ENCODE measurements at regions not wholly inside any gene's neighbourhood (a gene's known extent, or its start where the extent isn't known, plus 50 kb on each side); places are given as distances from the start of the nearest gene placed in this dataset.
A peak's percentile ranks its signal among the peaks of the same experiment; 100 is the strongest.

DNA sequence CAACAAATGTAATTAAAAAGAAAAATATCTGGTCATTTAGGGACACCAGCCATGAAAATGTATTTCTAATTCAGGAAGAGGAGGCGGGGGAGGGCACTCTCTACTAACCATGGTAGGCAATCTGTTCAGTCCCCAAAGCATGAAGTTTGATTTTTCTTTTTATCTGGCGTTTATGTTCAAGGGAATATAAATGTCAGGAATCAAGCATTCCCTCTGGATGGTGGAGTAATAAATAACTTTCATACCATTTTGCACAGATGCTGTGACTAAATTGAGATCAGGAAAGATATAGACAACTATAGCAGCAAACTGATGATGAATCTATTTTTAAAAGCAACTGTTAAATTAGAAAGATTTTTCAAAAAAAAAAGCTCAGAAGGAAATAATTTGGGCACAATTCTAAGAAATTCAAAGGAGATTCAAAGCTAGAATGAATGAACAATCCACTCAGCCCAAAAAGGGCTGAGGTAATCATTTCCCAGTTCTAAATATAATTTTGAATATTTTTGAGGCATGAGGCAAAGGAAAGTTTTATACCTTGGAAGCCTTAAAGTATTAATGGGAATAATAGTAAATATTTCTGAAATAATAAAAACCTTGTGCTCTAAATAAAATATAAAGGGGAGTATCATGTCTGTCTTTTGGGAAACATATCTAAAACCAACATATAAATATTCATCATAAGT is 146.4 kb upstream of the POU2AF2 start:
- POLR2A ChIA-PET = no interaction called here
- intact Hi-C loops (cut with micrococcal nuclease; ENCODE audit: unreplicated experiment) = no loop called here

DNA sequence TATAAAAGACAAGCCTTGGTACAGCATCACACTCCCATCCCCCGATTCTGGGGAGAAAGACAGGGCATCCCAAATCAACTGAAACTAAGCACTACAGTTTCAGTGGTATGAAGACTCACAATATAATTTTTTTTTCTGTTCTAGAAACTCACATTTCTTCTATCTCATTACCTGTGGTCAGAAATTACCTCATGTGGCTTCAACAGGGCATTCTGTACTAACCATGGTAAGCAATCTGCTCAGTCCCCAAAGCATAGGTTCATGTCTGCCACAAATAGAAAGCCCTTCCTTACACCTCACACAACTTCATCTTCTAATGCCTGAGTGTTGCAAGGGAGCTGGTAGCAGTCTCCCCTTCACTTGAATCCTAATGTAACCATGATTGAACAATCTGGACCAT is 147.4 kb upstream of the POU2AF2 start:
- POLR2A ChIA-PET = no interaction called here
- H3K27me3 ChIP-seq (replicated peaks in 1 of 2; ENCODE audit: control insufficient read depth in 2 of 2, insufficient read depth in 2 of 2, low read length in 1 of 2) = no peaks in the 10 kb centered on the region
- DNase-seq (ENCODE audit: low read depth, low spot score) (no peak), ATAC-seq (peak; percentile 70), FAIRE-seq (no peak)
- RAD21 ChIA-PET (ENCODE audit: unreplicated experiment) = no interaction called here
- no peaks in the 10 kb centered on the region for H3K9me3 ChIP-seq (replicated peaks; ENCODE audit: control insufficient read depth, insufficient read depth, low read length)
- H3K4me2 ChIP-seq (ENCODE audit: control insufficient read depth, insufficient read depth) = no peak overlapping the region
- no peak overlapping the region for H3K9ac ChIP-seq (ENCODE audit: control insufficient read depth, insufficient read depth, low read length)
- CTCF ChIA-PET = no interaction called here
- in situ Hi-C loops (cut with MboI) = no loop called here
- H3K36me3 ChIP-seq (ENCODE audit: control insufficient read depth in 2 of 2, insufficient read depth in 2 of 2, low read length in 1 of 2) = no peaks in the 10 kb centered on the region
- no peak overlapping the region for H2AFZ ChIP-seq (ENCODE audit: control insufficient read depth, low read depth, low read length)
- no peak overlapping the region for H3K4me3 ChIP-seq
- intact Hi-C loops (cut with micrococcal nuclease; ENCODE audit: unreplicated experiment) = no loop called here
- no peaks in the 10 kb centered on the region for H3K79me2 ChIP-seq (ENCODE audit: control insufficient read depth, insufficient read depth, low read length)
- no peaks in the 10 kb centered on the region for H4K20me1 ChIP-seq (ENCODE audit: control insufficient read depth, insufficient read depth)
- SMC1A ChIA-PET (ENCODE audit: uncharacterized antibody, unreplicated experiment) = no interaction called here
- TF ChIP-seq EP300 (IDR thresholded peaks at IDR 0.05; ENCODE audit: borderline replicate concordance in 1 of 2, control insufficient read depth in 1 of 2, low read depth in 2 of 2, low read length in 2 of 2) = no peak
- TF ChIP-seq RUNX3 (IDR thresholded peaks at IDR 0.05; ENCODE audit: low read length) = peak; percentile 58
- no peak overlapping the region for H3K27ac ChIP-seq (ENCODE audit: control insufficient read depth, insufficient read depth)
- 0% methylated on average over 1 of the region's 1 CpG for WGBS (ENCODE audit: insufficient coverage, insufficient replicate concordance, low lambda C conversion rate, missing lambda C conversion rate)
- BruUV-seq (replicated peaks) = no TSS peak
- H3K4me1 ChIP-seq (ENCODE audit: control insufficient read depth, insufficient read depth, low read length) = no peaks in the 10 kb centered on the region

More for the DNA sequence above, 146.4 kb upstream of the POU2AF2 start:
- Histone ChIP-seq H3K4me2 (ENCODE audit: control insufficient read depth, insufficient read depth) (no peak overlapping the region), H3K4me3 (no peak overlapping the region), H3K36me3 (ENCODE audit: control insufficient read depth in 2 of 2, insufficient read depth in 2 of 2, low read length in 1 of 2) (no peaks in the 10 kb centered on the region), H3K27ac (ENCODE audit: control insufficient read depth, insufficient read depth) (no peak overlapping the region), H3K4me1 (ENCODE audit: control insufficient read depth, insufficient read depth, low read length) (no peaks in the 10 kb centered on the region), H2AFZ (ENCODE audit: control insufficient read depth, low read depth, low read length) (no peak overlapping the region), H3K9ac (ENCODE audit: control insufficient read depth, insufficient read depth, low read length) (no peak overlapping the region), H4K20me1 (ENCODE audit: control insufficient read depth, insufficient read depth) (no peaks in the 10 kb centered on the region), H3K79me2 (ENCODE audit: control insufficient read depth, insufficient read depth, low read length) (no peaks in the 10 kb centered on the region), H3K9me3 (replicated peaks; ENCODE audit: control insufficient read depth, insufficient read depth, low read length) (no peaks in the 10 kb centered on the region), H3K27me3 (replicated peaks in 1 of 2; ENCODE audit: control insufficient read depth in 2 of 2, insufficient read depth in 2 of 2, low read length in 1 of 2) (no peaks in the 10 kb centered on the region)
- DNase-seq (ENCODE audit: low read depth, low spot score) = no peak
- BruUV-seq (replicated peaks) = no TSS peak
- CTCF ChIA-PET = no interaction called here
- SMC1A ChIA-PET (ENCODE audit: uncharacterized antibody, unreplicated experiment) = interaction anchor here (1.2 kb wide), 1 partner anchor 8 kb away, joined by 3 read pairs; no protein-coding TSS in a partner anchor
- RAD21 ChIA-PET (ENCODE audit: unreplicated experiment) = no interaction called here
- in situ Hi-C loops (cut with MboI) = no loop called here
- ATAC-seq = no peak
- 23% methylated on average over 2 of the region's 2 CpGs for WGBS (ENCODE audit: insufficient coverage, insufficient replicate concordance, low lambda C conversion rate, missing lambda C conversion rate)
- FAIRE-seq = no peak
- no peak for TF ChIP-seq SMAD5 (IDR thresholded peaks at IDR 0.05; ENCODE audit: low read depth)

All from GM12878 (cell line).